Activated naive CD8-positive, alpha-beta T cell treated with anti-CD3 and anti-CD28 coated beads for 36 hours (primary cell): ENCODE measurements at regions not wholly inside any gene's neighbourhood (a gene's known extent, or its start where the extent isn't known, plus 50 kb on each side); places are given as distances from the start of the nearest gene placed in this dataset.

Source experiments
- DNase-seq: peaks from one replicate; pipeline ENCODE4 v3.0.0; 2021
- H3K27ac Mint-ChIP-seq: one replicate; pipeline ENCODE4 v1.8.0; 2022; ENCODE audit warnings: mild to moderate bottlenecking, moderate library complexity, mixed read lengths
- H3K27me3 Mint-ChIP-seq: one replicate; pipeline ENCODE4 v1.8.0; 2022; ENCODE audit warnings: mild to moderate bottlenecking, mixed read lengths
- H3K36me3 Mint-ChIP-seq: one replicate; pipeline ENCODE4 v1.8.0; 2021; ENCODE audit warnings: mild to moderate bottlenecking, mixed read lengths
- H3K4me1 Mint-ChIP-seq: one replicate; pipeline ENCODE4 v1.8.0; 2021; ENCODE audit warnings: mixed read lengths
- H3K4me3 Mint-ChIP-seq: one replicate; pipeline ENCODE4 v1.8.0; 2022; ENCODE audit warnings: mild to moderate bottlenecking, moderate library complexity, mixed read lengths
- H3K9me3 Mint-ChIP-seq: one replicate; pipeline ENCODE4 v1.8.0; 2022; ENCODE audit warnings: mixed read lengths

DNA sequence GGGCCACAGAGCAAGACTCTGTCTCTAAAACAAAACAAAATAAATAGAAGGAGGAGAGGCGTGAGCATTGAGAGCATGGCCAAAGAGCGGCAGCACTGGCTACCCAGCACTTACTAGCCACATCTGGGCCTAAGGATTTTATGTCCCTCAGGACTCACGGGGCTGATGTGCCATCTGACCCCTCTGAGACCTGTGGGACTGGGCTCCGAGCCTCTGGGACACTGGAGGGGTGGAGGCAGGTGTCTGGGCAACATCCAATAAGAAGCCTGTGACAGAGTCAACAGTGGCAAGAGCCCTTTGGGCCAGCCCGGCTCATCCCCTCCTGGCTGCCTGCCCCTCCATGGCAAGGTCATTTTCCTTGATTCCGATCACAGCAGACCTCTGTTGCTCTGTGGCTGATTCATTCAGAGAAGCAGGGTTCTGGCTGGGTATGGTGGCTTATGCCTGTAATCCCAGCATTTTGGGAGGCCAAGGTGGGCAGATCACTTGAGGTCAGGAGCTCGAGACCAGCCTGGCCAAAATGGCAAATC lies 60.7 kb downstream of the RRM2 start:
- Mint-ChIP-seq H3K4me3 (no peak overlapping the region), H3K27me3 (no peaks in the 10 kb centered on the region), H3K9me3 (peaks cover 7% of the 10 kb centered on the region), H3K36me3 (peaks cover 5% of the 10 kb centered on the region), H3K27ac (no peak overlapping the region), H3K4me1 (no peaks in the 10 kb centered on the region)
- no peak for DNase-seq

DNA sequence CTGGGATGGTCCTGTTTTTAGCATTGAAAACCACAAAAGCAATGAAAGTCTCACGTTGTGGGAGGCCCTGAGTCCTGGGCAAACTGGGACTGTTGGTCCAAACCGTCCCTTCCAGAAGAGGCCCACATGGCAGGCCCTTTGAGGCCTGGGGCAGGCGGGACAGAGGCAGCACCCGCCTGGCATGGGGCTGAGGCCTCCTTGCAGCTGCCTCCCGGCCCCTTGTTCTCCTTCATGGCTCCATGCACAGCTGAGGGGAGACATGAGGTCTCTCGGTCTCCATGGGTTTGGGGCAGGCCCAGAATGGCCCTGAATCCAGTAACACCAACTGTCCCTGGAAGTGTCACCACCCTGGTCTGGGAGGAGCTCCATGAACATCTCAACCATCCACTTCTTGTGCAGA lies 61.9 kb downstream of the RRM2 start:
- Mint-ChIP-seq H3K27ac (no peak overlapping the region), H3K36me3 (peaks cover 5% of the 10 kb centered on the region), H3K4me1 (no peaks in the 10 kb centered on the region), H3K9me3 (peaks cover 7% of the 10 kb centered on the region), H3K4me3 (no peak overlapping the region), H3K27me3 (no peaks in the 10 kb centered on the region)
- DNase-seq, result no peak

GRCh38 chr2:10185046-10185445 lies 62.5 kb downstream of the RRM2 start:
- Mint-ChIP-seq H3K36me3 (peaks cover 8% of the 10 kb centered on the region), H3K9me3 (peaks cover 12% of the 10 kb centered on the region), H3K4me1 (no peaks in the 10 kb centered on the region), H3K4me3 (no peak overlapping the region), H3K27me3 (no peaks in the 10 kb centered on the region), H3K27ac (no peak overlapping the region)
- no peak for DNase-seq

DNA sequence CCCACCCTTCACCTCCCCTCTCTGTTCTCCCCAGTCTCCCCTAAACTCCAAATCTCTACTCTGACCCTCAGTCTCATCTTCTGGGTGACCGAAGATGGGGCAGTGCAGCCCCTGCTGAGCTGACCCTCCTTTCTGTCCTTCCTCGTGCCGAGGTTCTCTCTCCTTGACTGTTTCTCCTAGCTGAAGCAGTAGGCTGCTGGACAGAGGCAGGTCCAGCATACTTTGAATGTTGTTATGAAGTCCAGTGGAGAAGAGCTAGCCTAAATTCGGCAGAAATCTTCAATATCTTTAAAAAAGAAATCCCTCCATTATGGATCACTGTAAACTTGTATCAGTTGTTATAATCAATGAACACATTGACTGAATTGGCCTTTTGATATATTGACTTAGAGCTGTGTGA lies 63.2 kb downstream of the RRM2 start:
- DNase-seq, result no peak
- H3K36me3 Mint-ChIP-seq, result peaks cover 12% of the 10 kb centered on the region
- H3K27me3 Mint-ChIP-seq, result no peaks in the 10 kb centered on the region
- H3K27ac Mint-ChIP-seq, result no peak overlapping the region
- H3K4me1 Mint-ChIP-seq, result no peaks in the 10 kb centered on the region
- H3K4me3 Mint-ChIP-seq, result no peak overlapping the region
- H3K9me3 Mint-ChIP-seq, result peaks cover 16% of the 10 kb centered on the region

DNA sequence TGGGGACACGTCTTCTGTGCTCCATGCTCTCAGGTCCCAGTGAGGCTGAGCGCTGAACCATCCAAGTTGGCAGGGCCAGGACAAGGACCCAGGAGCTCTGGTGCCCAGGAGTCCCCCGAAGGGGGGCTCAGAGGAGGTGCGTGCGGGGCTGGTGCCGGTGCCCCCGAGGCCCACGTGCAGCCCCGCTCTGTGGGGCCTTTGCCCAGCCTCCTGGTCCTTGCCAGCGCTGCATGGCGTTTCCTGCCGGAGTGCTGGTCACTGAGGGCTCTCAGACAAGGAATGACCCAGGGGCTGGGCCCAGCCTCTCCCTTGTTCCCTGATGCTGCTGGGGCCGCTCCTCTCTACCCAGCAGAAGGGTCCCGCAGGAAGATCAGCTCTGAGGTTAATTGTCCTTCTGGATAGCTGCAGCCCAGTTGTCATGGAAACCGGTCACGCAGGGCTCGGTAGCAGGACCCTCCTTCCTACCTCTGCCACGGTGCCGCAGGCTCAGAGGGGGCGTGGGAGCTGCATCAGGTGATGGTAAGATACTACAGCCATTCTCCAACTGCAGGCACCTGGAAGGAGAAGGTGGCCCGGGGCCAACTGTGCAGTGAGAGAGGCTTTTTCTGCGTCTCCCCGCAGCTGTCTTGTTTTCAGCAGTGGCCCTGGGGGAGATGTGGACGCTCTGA lies 64.5 kb downstream of the RRM2 start:
- H3K27me3 Mint-ChIP-seq, result no peaks in the 10 kb centered on the region
- H3K4me1 Mint-ChIP-seq, result no peaks in the 10 kb centered on the region
- DNase-seq, result no peak
- H3K9me3 Mint-ChIP-seq, result peaks cover 8% of the 10 kb centered on the region
- H3K4me3 Mint-ChIP-seq, result no peak overlapping the region
- H3K36me3 Mint-ChIP-seq, result peaks cover 9% of the 10 kb centered on the region
- H3K27ac Mint-ChIP-seq, result no peak overlapping the region

DNA sequence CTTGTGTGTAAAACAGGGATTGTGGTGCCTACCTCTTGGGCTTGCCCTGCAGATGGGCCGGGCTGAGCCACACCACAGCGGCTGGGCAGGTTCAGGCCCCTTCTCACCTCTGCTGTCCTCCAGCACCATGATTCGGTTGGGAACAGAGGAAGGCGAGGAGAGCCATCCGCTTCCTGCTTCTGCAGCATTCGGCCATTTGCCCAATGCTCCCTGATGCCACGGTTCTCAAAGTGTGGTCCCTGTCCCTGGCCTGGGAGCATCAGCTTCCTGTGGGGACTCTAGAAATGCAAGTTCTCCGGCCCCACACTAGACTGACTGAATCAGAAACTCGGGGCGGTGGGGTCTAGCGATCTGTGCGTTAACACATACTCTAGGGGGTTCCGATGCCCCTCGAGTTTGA lies 65.1 kb downstream of the RRM2 start:
- H3K4me3 Mint-ChIP-seq, result no peak overlapping the region
- peaks cover 8% of the 10 kb centered on the region for H3K9me3 Mint-ChIP-seq
- H3K27ac Mint-ChIP-seq, result no peak overlapping the region
- DNase-seq, result no peak
- H3K4me1 Mint-ChIP-seq, result no peaks in the 10 kb centered on the region
- peaks cover 9% of the 10 kb centered on the region for H3K36me3 Mint-ChIP-seq
- H3K27me3 Mint-ChIP-seq, result no peaks in the 10 kb centered on the region

- Mint-ChIP-seq H3K4me3 (no peak overlapping the region), H3K36me3 (peaks cover 9% of the 10 kb centered on the region), H3K4me1 (no peaks in the 10 kb centered on the region), H3K27me3 (no peaks in the 10 kb centered on the region), H3K27ac (no peak overlapping the region), H3K9me3 (peaks cover 8% of the 10 kb centered on the region)
- DNase-seq, result no peak
Observed at GRCh38 chr2:10188211-10188610, 65.7 kb downstream of the RRM2 start.

DNA sequence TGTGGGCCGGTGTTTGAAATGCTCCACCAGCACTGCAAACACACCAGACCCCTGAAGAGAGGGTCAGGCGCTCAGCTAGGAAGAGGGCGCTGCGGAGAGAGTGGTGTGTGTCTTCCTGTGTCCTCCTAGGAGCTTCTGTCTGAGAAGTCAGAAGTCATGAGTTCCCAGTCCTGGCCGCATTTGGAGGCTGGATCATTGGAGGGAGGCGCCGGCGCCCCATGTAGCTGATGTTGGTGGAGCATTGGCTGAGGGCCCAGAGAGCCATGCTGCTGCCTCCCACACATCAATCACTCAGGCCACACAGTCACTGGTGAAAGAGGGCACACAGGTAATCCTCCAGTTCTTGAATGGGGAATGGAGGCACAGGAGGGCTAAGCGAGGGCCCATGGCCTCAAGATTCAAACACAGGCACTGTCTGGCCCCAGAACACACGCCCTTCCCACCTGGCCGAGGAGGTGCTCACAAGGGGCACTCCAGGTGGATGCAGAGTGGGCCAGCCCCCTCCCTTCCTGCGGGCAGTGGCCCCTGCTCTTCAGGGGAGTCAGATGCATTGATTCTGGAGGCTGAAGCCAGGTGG lies 66.3 kb downstream of the RRM2 start:
- Mint-ChIP-seq H3K27ac (no peak overlapping the region), H3K9me3 (peaks cover 8% of the 10 kb centered on the region), H3K36me3 (peaks cover 9% of the 10 kb centered on the region)

GRCh38 chr2:10190255-10190654 lies 67.7 kb downstream of the RRM2 start:
- DNase-seq, result no peak
- no peak overlapping the region for H3K4me3 Mint-ChIP-seq
- peaks cover 8% of the 10 kb centered on the region for H3K36me3 Mint-ChIP-seq
- H3K9me3 Mint-ChIP-seq, result peaks cover 8% of the 10 kb centered on the region
- H3K27me3 Mint-ChIP-seq, result no peaks in the 10 kb centered on the region
- no peaks in the 10 kb centered on the region for H3K4me1 Mint-ChIP-seq
- H3K27ac Mint-ChIP-seq, result no peak overlapping the region

More for the DNA sequence above, 66.3 kb downstream of the RRM2 start:
- H3K4me3 Mint-ChIP-seq, result no peak overlapping the region
- DNase-seq, result no peak
- H3K27me3 Mint-ChIP-seq, result no peaks in the 10 kb centered on the region
- H3K4me1 Mint-ChIP-seq, result no peaks in the 10 kb centered on the region

GRCh38 chr2:10190737-10191532 lies 68.4 kb downstream of the RRM2 start:
- H3K27me3 Mint-ChIP-seq, result no peaks in the 10 kb centered on the region
- H3K36me3 Mint-ChIP-seq, result peaks cover 8% of the 10 kb centered on the region
- H3K4me1 Mint-ChIP-seq, result no peaks in the 10 kb centered on the region
- peaks cover 8% of the 10 kb centered on the region for H3K9me3 Mint-ChIP-seq
- no peak overlapping the region for H3K27ac Mint-ChIP-seq
- H3K4me3 Mint-ChIP-seq, result no peak overlapping the region
- DNase-seq, result no peak

GRCh38 chr2:10191554-10191953 lies 69.0 kb downstream of the RRM2 start:
- Mint-ChIP-seq H3K36me3 (peaks cover 8% of the 10 kb centered on the region), H3K9me3 (peaks cover 8% of the 10 kb centered on the region), H3K27me3 (no peaks in the 10 kb centered on the region), H3K27ac (no peak overlapping the region), H3K4me1 (no peaks in the 10 kb centered on the region), H3K4me3 (no peak overlapping the region)
- DNase-seq, result no peak

DNA sequence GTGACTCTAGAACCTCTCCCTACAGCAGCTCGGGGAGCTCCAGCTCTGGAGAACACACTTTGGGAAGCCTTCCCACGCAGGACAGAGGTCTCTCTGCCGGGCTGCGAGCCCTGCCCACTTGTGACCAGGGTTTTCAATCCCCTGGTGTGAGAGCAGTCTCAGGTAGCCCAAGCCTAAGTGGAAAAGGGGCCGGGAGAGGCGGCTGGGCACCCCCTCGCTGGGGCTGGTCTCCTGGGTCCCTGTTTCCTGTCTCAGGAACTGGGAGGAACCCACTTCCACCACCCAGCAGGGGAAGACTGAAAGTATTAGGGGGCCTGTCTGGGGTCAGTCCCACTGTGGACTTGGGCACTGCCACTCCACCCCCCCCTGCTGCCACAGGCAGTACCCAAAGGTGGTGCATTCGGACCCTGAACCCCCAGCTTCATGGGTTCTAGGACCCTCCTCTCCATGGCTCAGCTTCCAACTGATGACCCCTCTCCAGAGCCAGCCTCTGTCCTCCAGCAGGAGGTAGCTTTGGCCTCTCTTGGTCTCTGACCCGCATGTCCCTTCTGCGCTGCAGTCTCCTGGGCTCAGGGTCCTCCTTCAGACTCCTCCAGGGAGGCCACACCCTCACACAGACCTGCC lies 70.0 kb downstream of the RRM2 start:
- H3K36me3 Mint-ChIP-seq, result peaks cover 8% of the 10 kb centered on the region
- no peak for DNase-seq
- no peaks in the 10 kb centered on the region for H3K27me3 Mint-ChIP-seq
- no peak overlapping the region for H3K4me3 Mint-ChIP-seq
- no peak overlapping the region for H3K27ac Mint-ChIP-seq
- no peaks in the 10 kb centered on the region for H3K4me1 Mint-ChIP-seq
- H3K9me3 Mint-ChIP-seq, result peaks cover 8% of the 10 kb centered on the region

DNA sequence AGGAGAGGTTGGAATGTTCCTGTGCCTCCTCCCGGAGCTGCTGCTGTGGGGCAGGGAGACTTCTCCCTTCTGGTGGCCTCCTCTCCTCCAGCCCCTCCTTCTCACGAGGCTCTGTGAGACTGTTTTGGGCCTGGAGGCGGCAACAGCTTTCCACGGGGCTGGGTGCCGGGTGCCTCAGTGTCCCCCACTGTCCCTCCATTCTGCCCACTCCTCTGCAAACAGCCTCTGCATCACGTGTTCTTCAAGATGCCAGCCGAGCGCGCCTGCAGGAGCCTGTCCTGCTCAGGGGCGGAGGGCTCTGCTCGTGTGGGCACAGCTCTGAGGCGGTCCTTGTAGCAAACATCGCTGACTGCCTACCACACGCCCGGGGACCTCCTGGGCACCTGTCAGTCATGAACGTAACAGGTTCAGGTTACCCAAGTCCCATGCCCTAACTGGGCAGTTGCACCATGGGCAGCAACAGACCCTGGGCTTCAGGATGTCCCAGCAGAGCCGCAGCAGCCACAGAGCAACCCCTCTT lies 70.8 kb downstream of the RRM2 start:
- Mint-ChIP-seq H3K4me1 (no peaks in the 10 kb centered on the region), H3K9me3 (peaks cover 8% of the 10 kb centered on the region), H3K36me3 (peaks cover 8% of the 10 kb centered on the region), H3K4me3 (no peak overlapping the region), H3K27me3 (no peaks in the 10 kb centered on the region), H3K27ac (no peak overlapping the region)
- no peak for DNase-seq

GRCh38 chr2:10193851-10194820 lies 71.6 kb downstream of the RRM2 start:
- H3K27ac Mint-ChIP-seq, result no peak overlapping the region

More at GRCh38 chr2:10193851-10194820, 71.6 kb downstream of the RRM2 start:
- no peaks in the 10 kb centered on the region for H3K4me1 Mint-ChIP-seq
- H3K27me3 Mint-ChIP-seq, result no peaks in the 10 kb centered on the region
- H3K36me3 Mint-ChIP-seq, result peaks cover 16% of the 10 kb centered on the region
- H3K4me3 Mint-ChIP-seq, result no peak overlapping the region
- no peak for DNase-seq
- H3K9me3 Mint-ChIP-seq, result peaks cover 8% of the 10 kb centered on the region
